ENCODE measurements at regions not wholly inside any gene's neighbourhood (a gene's known extent, or its start where the extent isn't known, plus 50 kb on each side); places are given as distances from the start of the nearest gene placed in this dataset.

DNA sequence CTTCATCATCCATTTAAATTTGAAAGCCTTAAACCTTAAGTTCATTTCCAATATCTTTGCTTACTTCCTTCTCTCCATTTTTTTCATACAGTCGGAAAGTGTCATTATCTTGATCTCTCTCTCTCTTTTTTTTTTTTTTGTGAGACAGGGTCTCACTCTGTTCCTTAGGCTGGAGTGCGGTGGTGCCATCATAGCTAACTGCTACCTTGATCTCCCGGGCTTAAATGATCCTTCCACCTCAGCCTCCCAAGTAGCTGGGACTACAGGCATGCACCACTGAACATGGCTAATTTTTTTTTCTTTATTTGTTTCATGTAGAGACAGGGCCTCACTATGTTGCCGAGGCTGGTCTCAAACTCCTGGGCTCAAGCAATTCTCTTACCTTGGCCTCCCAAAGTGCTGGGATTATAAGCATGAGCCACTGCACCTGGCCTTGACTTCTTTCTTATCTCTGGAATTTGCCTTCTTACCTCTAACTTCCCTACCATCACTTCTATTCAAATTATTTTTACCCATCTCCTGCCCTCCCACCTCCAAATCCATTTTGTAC lies 222.2 kb downstream of the MYCN start:
- DNase-seq = no peak

GRCh38 chr2:16161768-16162490 lies 221.6 kb downstream of the MYCN start:
- DNase-seq = no peak

DNA sequence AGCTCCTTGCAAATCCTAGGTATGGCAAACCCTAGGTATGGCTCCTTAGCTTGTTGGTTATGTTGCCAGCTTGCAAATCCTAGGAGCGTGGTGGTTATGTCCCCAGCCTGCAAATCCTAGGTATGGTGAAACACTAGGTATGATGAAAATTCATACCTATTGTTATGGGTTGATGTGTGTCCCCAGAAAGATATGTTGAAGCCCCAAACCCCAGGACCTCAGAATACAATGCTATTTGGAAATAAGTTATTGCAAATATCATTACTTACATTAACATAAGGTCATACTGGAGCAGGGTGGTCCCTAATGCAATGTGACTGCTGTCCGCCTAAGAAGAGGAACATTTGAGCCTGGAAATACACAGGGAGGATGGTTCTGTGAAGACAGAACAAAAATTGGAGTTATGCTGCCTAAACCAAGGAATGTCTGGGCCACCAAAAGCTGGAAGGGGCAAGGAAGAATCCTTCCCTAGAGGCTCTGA lies 220.8 kb downstream of the MYCN start:
- no peak for DNase-seq

- no peak for DNase-seq
Observed at GRCh38 chr2:16160281-16161084, 220.1 kb downstream of the MYCN start.

DNA sequence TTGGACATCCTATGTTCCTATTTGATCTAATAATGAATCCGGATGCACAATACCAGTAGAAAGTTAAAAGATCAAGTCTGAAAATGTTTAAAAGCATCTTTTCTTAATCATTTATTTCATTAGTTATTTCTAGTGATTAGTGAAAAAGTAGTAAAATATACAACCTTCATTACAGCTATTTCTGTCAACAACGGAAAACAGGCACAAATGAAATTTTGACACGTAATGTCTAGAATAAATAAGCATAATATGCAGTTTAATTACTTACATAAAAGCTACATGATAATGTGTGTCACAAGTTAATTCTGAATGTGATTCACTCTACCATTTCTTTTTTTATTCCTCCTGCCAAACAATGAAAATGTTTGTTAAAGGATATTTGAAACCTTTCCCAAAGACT lies 216.1 kb downstream of the MYCN start:
- no peak for DNase-seq

GRCh38 chr2:16155766-16156165 lies 215.4 kb downstream of the MYCN start:
- no peak for DNase-seq

GRCh38 chr2:16155366-16155765 lies 215.0 kb downstream of the MYCN start:
- DNase-seq = no peak

GRCh38 chr2:16154501-16155280 lies 214.3 kb downstream of the MYCN start:
- no peak for DNase-seq

GRCh38 chr2:16154061-16154460 lies 213.7 kb downstream of the MYCN start:
- DNase-seq = no peak

GRCh38 chr2:16153754-16154035 lies 213.3 kb downstream of the MYCN start:
- DNase-seq = no peak

GRCh38 chr2:16152928-16153753 lies 212.8 kb downstream of the MYCN start:
- DNase-seq = no peak

GRCh38 chr2:16152071-16152927 lies 211.9 kb downstream of the MYCN start:
- DNase-seq = no peak

DNA sequence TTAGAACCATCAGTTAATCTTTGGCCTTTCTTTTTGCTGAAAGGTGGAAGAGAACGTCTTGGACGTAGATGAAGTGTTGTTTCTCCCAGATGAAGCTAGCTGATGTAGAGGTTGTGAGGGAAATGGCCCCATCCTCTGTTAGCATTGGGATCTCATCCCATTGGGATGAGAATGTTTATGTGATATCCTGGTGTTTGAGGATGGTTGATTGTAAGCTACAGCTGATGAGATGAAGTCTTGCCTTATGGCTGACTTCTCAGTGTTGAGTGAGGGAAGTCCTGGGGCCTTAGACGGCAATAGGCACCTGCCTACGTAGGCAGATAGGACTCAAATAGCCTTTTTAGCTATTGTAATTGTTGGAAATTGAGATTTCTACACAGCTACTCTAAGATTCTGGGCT lies 211.3 kb downstream of the MYCN start:
- DNase-seq = no peak

- DNase-seq = no peak
Observed at GRCh38 chr2:16151281-16151570, 210.9 kb downstream of the MYCN start.

DNA sequence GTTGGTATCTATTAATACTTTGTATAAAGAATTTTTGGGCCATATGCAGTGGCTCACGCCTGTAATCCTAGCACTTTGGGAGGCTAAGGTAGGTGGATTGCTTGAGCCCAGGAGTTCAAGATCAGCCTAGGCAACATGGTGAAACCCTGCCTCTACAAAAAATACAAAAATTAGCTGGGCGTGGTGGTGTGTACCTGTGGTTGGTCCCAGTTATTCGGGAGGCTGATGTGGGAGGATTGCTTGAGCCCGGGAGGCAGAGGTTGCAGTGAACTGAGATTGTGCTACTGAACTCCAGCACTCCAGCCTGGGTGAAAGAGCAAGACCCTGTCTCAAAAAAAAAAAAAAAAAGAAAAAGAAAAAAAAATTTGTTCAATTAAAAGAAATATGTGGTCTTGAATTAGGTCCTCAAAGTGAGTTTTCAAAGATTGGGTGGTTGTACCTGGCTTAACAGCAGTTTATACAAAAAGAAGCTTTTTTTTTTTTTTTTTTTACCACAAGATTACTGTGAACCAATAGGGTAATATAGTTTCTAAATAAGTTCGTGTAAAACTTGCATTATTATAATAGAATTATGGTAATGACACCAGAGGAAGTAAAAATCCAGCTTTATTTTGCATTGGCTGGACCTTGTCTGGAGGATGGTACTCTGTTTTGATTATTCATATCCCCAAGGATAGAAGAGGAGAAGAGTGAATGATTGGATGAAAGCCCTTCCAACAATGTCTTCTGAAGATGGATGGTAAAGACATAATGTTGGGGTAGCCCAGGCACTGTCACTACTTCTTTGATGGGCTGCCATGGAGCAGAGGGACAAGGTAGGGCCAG lies 210.3 kb downstream of the MYCN start:
- DNase-seq = no peak

DNA sequence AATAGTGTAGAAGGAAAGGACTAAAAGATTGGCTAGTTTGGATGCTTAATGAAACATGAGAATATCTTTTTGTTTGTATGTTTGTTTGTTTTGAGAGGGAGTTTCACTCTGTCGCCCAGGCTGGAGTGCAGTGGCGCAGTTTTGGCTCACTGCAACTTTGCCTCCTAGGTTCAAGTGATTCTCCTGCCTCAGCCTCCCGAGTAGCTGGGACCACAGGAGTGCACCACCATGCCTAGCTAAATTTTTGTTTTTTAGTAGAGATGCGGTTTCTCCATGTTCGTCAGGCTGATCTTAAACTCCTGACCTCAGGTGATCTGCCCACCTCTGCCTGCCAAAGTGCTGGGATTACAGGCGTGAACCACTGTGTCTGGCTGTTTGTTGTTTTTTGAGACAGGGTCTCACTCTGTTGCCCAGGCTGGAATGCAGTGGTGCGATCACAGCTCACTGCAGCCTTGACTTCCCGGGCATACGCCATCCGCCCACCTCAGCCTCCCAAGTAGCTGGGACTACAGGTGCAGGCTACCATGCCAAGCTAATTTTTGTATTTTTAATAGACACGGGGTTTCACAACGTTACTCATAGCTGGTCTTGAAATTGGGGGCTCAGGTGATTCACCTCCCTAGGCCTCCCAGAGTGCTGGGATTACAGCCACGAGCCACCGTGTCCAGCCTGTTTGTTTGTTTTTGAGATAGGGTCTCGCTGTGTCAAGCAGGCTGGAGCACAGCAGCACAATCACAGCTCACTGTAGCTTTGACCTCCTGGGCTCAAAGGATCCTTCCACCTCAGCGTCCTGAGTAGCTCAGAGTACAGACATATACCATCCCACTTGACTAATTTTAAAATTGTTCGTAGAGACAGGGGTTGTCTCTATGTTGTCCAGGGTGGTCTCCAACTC lies 209.2 kb downstream of the MYCN start:
- DNase-seq = no peak

GRCh38 chr2:16148632-16149348 lies 208.4 kb downstream of the MYCN start:
- no peak for DNase-seq

- DNase-seq = no peak
Observed at GRCh38 chr2:16142383-16143361, 202.3 kb downstream of the MYCN start.
